ENCODE measurements at regions not wholly inside any gene's neighbourhood (a gene's known extent, or its start where the extent isn't known, plus 50 kb on each side); places are given as distances from the start of the nearest gene placed in this dataset.
"Not testable (repeated sequence)": the region's sequence is repeated elsewhere in the genome, so short reads cannot be mapped to it uniquely, and the experiment has no call there.

- DNase-seq: no peak
These were observed 1411.0 kb upstream of the WWC1 start for GRCh38 chr5:166880456-166880855.

GRCh38 chr5:166881802-166882201 is 1409.6 kb upstream of the WWC1 start:
- DNase-seq: no peak

GRCh38 chr5:166883016-166883415 is 1408.4 kb upstream of the WWC1 start:
- DNase-seq: no peak

- no peak for DNase-seq
These were observed 1393.3 kb upstream of the WWC1 start for GRCh38 chr5:166898166-166898565.

GRCh38 chr5:166899343-166899742 is 1392.1 kb upstream of the WWC1 start:
- no peak for DNase-seq

GRCh38 chr5:166904571-166904970 is 1386.9 kb upstream of the WWC1 start:
- DNase-seq: no peak

GRCh38 chr5:166906991-166907713 is 1384.3 kb upstream of the WWC1 start:
- no peak for DNase-seq

GRCh38 chr5:166909040-166909439 is 1382.4 kb upstream of the WWC1 start:
- no peak for DNase-seq

- DNase-seq: no peak
These were observed 1381.5 kb upstream of the WWC1 start for GRCh38 chr5:166909926-166910325.

- DNase-seq: no peak
These were observed 1380.5 kb upstream of the WWC1 start for GRCh38 chr5:166910995-166911394.

GRCh38 chr5:166916021-166916420 is 1375.4 kb upstream of the WWC1 start:
- no peak for DNase-seq

GRCh38 chr5:166926138-166926537 is 1365.3 kb upstream of the WWC1 start:
- no peak for DNase-seq

- DNase-seq: not testable (repeated sequence)
These were observed 1364.5 kb upstream of the WWC1 start for GRCh38 chr5:166926806-166927475.

- no peak for DNase-seq
These were observed 1355.1 kb upstream of the WWC1 start for GRCh38 chr5:166936351-166936750.

GRCh38 chr5:166938071-166938470 is 1353.4 kb upstream of the WWC1 start:
- no peak for DNase-seq

- DNase-seq: no peak
These were observed 1348.5 kb upstream of the WWC1 start for GRCh38 chr5:166942948-166943347.

GRCh38 chr5:166947045-166947444 is 1344.4 kb upstream of the WWC1 start:
- no peak for DNase-seq

- no peak for DNase-seq
These were observed 1342.8 kb upstream of the WWC1 start for GRCh38 chr5:166948679-166949078.

GRCh38 chr5:166952048-166952447 is 1339.4 kb upstream of the WWC1 start:
- no peak for DNase-seq

GRCh38 chr5:166957782-166958181 is 1333.7 kb upstream of the WWC1 start:
- no peak for DNase-seq

GRCh38 chr5:166959766-166960165 is 1331.7 kb upstream of the WWC1 start:
- DNase-seq: no peak

GRCh38 chr5:166961028-166961427 is 1330.4 kb upstream of the WWC1 start:
- DNase-seq: no peak

- DNase-seq: no peak
These were observed 1329.5 kb upstream of the WWC1 start for GRCh38 chr5:166961913-166962312.

GRCh38 chr5:166962461-166962860 is 1329.0 kb upstream of the WWC1 start:
- DNase-seq: no peak

- no peak for DNase-seq
These were observed 1327.8 kb upstream of the WWC1 start for GRCh38 chr5:166963596-166963995.
